ENCODE measurements at regions not wholly inside any gene's neighbourhood (a gene's known extent, or its start where the extent isn't known, plus 50 kb on each side); places are given as distances from the start of the nearest gene placed in this dataset.

DNA sequence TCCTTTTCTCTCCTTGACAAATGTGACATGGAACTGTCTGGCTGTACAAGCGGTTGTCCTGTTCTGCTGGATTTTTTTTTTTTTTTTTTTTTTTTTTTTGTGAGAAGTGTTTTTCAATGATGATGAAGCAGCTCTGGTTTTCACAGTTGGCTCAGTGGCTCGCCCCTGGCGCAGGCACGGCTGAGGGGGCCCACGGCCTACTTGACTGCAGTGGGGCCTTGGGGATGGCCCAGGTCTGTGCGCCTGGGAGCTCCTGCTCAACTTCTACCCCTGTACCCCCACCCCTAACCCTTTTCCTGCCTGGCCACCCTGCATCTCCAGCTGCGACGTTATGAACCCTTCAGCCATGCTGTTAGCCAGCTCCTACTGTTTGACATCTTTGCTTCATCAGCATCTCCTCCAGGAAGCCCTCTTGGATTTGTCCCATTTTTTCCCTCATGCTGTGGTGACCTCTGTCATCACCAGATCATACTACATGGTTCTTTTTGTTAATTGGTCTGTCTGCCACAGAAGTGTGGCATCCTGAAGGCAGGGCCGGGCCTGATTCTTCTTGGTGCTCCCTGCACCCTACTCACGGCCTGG lies 167.9 kb downstream of the INHBB start:
- TF ChIP-seq ZNF830 (tag by site-specific recombination; IDR thresholded peaks at IDR 0.05; ENCODE audit: low read depth) (no peak), REPIN1 (tag by site-specific recombination; IDR thresholded peaks at IDR 0.05; ENCODE audit: low read depth) (no peak), ZNF292 (tag by site-specific recombination; IDR thresholded peaks at IDR 0.05; ENCODE audit: borderline replicate concordance, low read depth) (no peak), ZNF433 (tag by site-specific recombination; IDR thresholded peaks at IDR 0.05; ENCODE audit: low read depth) (no peak), SCRT2 (tag by site-specific recombination; IDR thresholded peaks at IDR 0.05) (no peak), BCL11B (tag by site-specific recombination; IDR thresholded peaks at IDR 0.05; ENCODE audit: low read depth) (no peak), ZBTB7A (tag by site-specific recombination; IDR thresholded peaks at IDR 0.05; ENCODE audit: low read depth) (no peak), ZNF184 (tag by site-specific recombination; IDR thresholded peaks at IDR 0.05) (no peak), ZNF658 (tag by site-specific recombination; IDR thresholded peaks at IDR 0.05) (no peak)
- TF ChIP-seq, protein P1, sequence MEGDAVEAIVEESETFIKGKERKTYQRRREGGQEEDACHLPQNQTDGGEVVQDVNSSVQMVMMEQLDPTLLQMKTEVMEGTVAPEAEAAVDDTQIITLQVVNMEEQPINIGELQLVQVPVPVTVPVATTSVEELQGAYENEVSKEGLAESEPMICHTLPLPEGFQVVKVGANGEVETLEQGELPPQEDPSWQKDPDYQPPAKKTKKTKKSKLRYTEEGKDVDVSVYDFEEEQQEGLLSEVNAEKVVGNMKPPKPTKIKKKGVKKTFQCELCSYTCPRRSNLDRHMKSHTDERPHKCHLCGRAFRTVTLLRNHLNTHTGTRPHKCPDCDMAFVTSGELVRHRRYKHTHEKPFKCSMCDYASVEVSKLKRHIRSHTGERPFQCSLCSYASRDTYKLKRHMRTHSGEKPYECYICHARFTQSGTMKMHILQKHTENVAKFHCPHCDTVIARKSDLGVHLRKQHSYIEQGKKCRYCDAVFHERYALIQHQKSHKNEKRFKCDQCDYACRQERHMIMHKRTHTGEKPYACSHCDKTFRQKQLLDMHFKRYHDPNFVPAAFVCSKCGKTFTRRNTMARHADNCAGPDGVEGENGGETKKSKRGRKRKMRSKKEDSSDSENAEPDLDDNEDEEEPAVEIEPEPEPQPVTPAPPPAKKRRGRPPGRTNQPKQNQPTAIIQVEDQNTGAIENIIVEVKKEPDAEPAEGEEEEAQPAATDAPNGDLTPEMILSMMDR (tag by site-specific recombination; IDR thresholded peaks at IDR 0.05) = no peak
- TF ChIP-seq, protein P2, sequence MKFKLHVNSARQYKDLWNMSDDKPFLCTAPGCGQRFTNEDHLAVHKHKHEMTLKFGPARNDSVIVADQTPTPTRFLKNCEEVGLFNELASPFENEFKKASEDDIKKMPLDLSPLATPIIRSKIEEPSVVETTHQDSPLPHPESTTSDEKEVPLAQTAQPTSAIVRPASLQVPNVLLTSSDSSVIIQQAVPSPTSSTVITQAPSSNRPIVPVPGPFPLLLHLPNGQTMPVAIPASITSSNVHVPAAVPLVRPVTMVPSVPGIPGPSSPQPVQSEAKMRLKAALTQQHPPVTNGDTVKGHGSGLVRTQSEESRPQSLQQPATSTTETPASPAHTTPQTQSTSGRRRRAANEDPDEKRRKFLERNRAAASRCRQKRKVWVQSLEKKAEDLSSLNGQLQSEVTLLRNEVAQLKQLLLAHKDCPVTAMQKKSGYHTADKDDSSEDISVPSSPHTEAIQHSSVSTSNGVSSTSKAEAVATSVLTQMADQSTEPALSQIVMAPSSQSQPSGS (tag by site-specific recombination; IDR thresholded peaks at IDR 0.05; ENCODE audit: low read depth) = no peak
